ENCODE measurements at regions not wholly inside any gene's neighbourhood (a gene's known extent, or its start where the extent isn't known, plus 50 kb on each side); places are given as distances from the start of the nearest gene placed in this dataset.

GRCh38 chr10:56269181-56269580 is 91.9 kb downstream of the ZWINT start:
- no peaks in the 10 kb centered on the region for H3K4me1 ChIP-seq
- H3K27me3 ChIP-seq: no peaks in the 10 kb centered on the region
- TF ChIP-seq POLR2A (IDR thresholded peaks at IDR 0.05) (no peak), POLR2AphosphoS5 (IDR thresholded peaks at IDR 0.05; ENCODE audit: insufficient read depth in 1 of 2, low read depth in 1 of 2) (no peak)
- TF ChIP-seq, protein P1, sequence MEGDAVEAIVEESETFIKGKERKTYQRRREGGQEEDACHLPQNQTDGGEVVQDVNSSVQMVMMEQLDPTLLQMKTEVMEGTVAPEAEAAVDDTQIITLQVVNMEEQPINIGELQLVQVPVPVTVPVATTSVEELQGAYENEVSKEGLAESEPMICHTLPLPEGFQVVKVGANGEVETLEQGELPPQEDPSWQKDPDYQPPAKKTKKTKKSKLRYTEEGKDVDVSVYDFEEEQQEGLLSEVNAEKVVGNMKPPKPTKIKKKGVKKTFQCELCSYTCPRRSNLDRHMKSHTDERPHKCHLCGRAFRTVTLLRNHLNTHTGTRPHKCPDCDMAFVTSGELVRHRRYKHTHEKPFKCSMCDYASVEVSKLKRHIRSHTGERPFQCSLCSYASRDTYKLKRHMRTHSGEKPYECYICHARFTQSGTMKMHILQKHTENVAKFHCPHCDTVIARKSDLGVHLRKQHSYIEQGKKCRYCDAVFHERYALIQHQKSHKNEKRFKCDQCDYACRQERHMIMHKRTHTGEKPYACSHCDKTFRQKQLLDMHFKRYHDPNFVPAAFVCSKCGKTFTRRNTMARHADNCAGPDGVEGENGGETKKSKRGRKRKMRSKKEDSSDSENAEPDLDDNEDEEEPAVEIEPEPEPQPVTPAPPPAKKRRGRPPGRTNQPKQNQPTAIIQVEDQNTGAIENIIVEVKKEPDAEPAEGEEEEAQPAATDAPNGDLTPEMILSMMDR (IDR thresholded peaks at IDR 0.05): no peak
- H3K4me3 ChIP-seq: no peak overlapping the region
- H3K9me3 ChIP-seq: no peaks in the 10 kb centered on the region
- no peaks in the 10 kb centered on the region for H3K36me3 ChIP-seq
- DNase-seq (ENCODE audit: extremely low spot score in 2 of 2): no peak
- no peak overlapping the region for H3K27ac ChIP-seq
- intact Hi-C loops (cut with DNase I): no loop called here

GRCh38 chr10:56266120-56266519 is 94.9 kb downstream of the ZWINT start:
- no peak overlapping the region for H3K27ac ChIP-seq
- no peaks in the 10 kb centered on the region for H3K4me1 ChIP-seq
- no peak for DNase-seq (ENCODE audit: extremely low spot score in 2 of 2)
- no peaks in the 10 kb centered on the region for H3K27me3 ChIP-seq
- TF ChIP-seq, protein P1 (IDR thresholded peaks at IDR 0.05): no peak
- TF ChIP-seq POLR2AphosphoS5 (IDR thresholded peaks at IDR 0.05; ENCODE audit: insufficient read depth in 1 of 2, low read depth in 1 of 2) (no peak), POLR2A (IDR thresholded peaks at IDR 0.05) (no peak)
- intact Hi-C loops (cut with DNase I): no loop called here
- no peaks in the 10 kb centered on the region for H3K36me3 ChIP-seq
- no peaks in the 10 kb centered on the region for H3K9me3 ChIP-seq
- no peak overlapping the region for H3K4me3 ChIP-seq

DNA sequence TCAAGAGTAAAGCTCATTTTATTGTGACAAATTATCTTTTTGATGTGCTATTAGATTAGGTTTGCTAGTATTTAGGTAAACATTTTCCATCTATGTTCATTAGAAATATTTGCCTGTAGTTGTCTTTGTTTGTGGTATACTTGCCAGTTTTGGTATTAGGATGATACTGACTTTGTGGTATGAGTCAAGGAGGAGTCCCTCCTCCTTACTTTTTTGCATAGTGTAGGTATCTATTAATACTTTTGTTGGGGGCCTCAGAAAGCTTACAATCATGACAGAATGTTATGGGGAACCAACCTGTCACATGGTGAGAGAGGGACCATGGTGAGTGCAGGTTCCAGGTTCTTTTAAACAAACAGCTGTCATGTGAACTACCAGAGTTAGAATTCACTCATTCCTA is 102.1 kb downstream of the ZWINT start:
- Histone ChIP-seq H3K4me1 (no peaks in the 10 kb centered on the region), H3K27ac (no peak overlapping the region), H3K27me3 (no peaks in the 10 kb centered on the region), H3K9me3 (no peaks in the 10 kb centered on the region), H3K4me3 (no peak overlapping the region), H3K36me3 (no peaks in the 10 kb centered on the region)
- intact Hi-C loops (cut with DNase I): no loop called here
- DNase-seq (ENCODE audit: extremely low spot score in 2 of 2): no peak
- TF ChIP-seq POLR2AphosphoS5 (IDR thresholded peaks at IDR 0.05; ENCODE audit: insufficient read depth in 1 of 2, low read depth in 1 of 2) (no peak), POLR2A (IDR thresholded peaks at IDR 0.05) (no peak)
- TF ChIP-seq, protein P1 (IDR thresholded peaks at IDR 0.05): no peak

DNA sequence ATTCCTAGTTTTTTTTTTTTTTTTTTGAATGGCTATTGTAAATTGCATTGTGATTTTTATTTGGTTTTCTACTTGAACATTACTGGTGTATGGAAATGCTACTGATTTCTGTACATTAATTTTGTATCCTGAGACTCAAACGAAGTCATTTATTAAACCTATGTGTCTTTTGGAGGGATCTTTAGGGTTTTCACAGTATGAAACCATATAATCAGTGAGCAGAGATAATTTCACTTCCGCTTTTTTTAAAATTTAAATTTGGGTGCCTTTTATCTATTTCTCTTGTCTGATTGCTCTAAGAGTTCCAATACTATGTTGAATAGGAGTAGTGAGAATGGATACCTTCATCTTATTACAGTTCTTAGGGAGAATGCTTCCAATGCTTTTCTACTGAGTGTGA is 102.7 kb downstream of the ZWINT start:
- TF ChIP-seq POLR2A (IDR thresholded peaks at IDR 0.05) (no peak), POLR2AphosphoS5 (IDR thresholded peaks at IDR 0.05; ENCODE audit: insufficient read depth in 1 of 2, low read depth in 1 of 2) (no peak)
- TF ChIP-seq, protein P1 (IDR thresholded peaks at IDR 0.05): no peak
- no peak overlapping the region for H3K27ac ChIP-seq
- no peak for DNase-seq (ENCODE audit: extremely low spot score in 2 of 2)
- no peaks in the 10 kb centered on the region for H3K27me3 ChIP-seq
- H3K9me3 ChIP-seq: no peaks in the 10 kb centered on the region
- intact Hi-C loops (cut with DNase I): no loop called here
- no peaks in the 10 kb centered on the region for H3K36me3 ChIP-seq
- no peak overlapping the region for H3K4me3 ChIP-seq
- no peaks in the 10 kb centered on the region for H3K4me1 ChIP-seq

- intact Hi-C loops (cut with DNase I): no loop called here
- TF ChIP-seq, protein P1 (IDR thresholded peaks at IDR 0.05): no peak
- no peak for TF ChIP-seq POLR2AphosphoS5 (IDR thresholded peaks at IDR 0.05; ENCODE audit: insufficient read depth in 1 of 2, low read depth in 1 of 2)
- TF ChIP-seq POLR2A (IDR thresholded peaks at IDR 0.05): no peak
- no peak for DNase-seq (ENCODE audit: extremely low spot score in 2 of 2)
Measured at GRCh38 chr10:56255298-56255697, 105.8 kb downstream of the ZWINT start.

More at GRCh38 chr10:56255298-56255697, 105.8 kb downstream of the ZWINT start:
- Histone ChIP-seq H3K27ac (no peak overlapping the region), H3K27me3 (no peaks in the 10 kb centered on the region), H3K4me3 (no peak overlapping the region), H3K36me3 (no peaks in the 10 kb centered on the region), H3K9me3 (no peaks in the 10 kb centered on the region), H3K4me1 (no peaks in the 10 kb centered on the region)

Data from vagina (tissue), 2 donors.